Left cardiac atrium (tissue), 4 donors: ENCODE measurements at regions not wholly inside any gene's neighbourhood (a gene's known extent, or its start where the extent isn't known, plus 50 kb on each side); places are given as distances from the start of the nearest gene placed in this dataset.
A peak's percentile ranks its signal among the peaks of the same experiment; 100 is the strongest.
"Not testable (repeated sequence)": the region's sequence is repeated elsewhere in the genome, so short reads cannot be mapped to it uniquely, and the experiment has no call there.

ENCODE experiments used
- ATAC-seq, 2 donors: fragments of 200-7000 bp; cut with Tn5 transposase; one replicate each; pipeline ENCODE4 v1.9.1; 2020; ENCODE audit warnings: mild to moderate bottlenecking in 2 of 2, moderate library complexity in 2 of 2
- DNase-seq: peaks from one replicate; pipeline ENCODE4 v3.0.0-alpha.2; 2020
- intact Hi-C, 2 donors: fragments of 100-400 bp; cut with DNase I; formaldehyde crosslinking; loops; one replicate each; pipeline versions ENCODE4 v1.14.1 to v1.15.1; 2022 to 2023
- donor health status: DM: no; HTN: yes; CAD: no.
- donor health status: DM: no; HTN: yes; CAD: no; lungs with severe emphysema.
- donor health status: DM: yes; HTN: yes; CAD: no.
- donor health status: Dilated cardiomyopathy.

- intact Hi-C loops: no loop called here
- DNase-seq (no peak), ATAC-seq (no peak)
Observed at GRCh38 chr17:72446525-72447250, 325.9 kb downstream of the SOX9 start.

DNA sequence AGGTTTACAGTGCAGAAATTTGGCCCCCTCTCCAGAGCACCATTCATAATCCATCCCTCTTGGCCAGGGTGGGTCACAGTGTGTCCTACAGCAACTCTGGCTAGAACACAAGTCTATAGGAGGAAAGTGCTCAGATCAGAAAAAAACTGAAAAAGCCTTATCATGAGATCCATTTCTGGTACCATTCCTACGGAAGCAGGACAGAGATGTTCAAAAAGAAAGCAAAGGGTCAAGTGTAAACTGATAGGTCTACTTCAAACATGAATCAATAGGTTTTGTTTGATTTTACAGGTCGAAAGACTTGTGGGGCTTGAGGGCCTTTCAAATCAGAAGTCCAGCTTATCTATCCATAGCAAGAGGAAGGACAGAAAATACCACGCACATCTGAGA, 326.4 kb downstream of the SOX9 start:
- DNase-seq (no peak), ATAC-seq (no peak)
- intact Hi-C loops: no loop called here

DNA sequence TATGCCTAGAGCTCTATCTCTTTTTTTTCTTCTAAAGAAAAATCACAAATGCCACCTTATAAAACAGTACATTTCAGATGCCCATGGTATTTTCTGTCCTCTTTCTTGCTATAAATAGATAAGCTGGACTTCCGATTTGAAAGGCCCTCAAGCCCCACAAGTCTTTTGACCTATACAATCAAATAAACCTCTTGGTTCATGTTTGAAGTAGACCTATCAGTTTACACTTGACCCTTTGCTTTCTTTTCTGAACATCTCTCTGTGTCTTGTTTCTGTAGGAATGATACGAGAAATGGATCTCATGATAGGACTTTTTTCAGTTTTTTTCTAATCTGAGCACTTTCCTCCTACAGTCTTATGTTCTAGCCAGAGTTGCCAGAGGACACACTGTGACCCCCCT, 327.2 kb downstream of the SOX9 start:
- intact Hi-C loops: no loop called here
- no peak for ATAC-seq
- DNase-seq: no peak

GRCh38 chr17:72452286-72453173, 331.7 kb downstream of the SOX9 start:
- ATAC-seq: no peak
- intact Hi-C loops: no loop called here
- DNase-seq: no peak

- intact Hi-C loops: no loop called here
- ATAC-seq (no peak), DNase-seq (no peak)
Observed at GRCh38 chr17:72454342-72454741, 333.5 kb downstream of the SOX9 start.

GRCh38 chr17:72455562-72455961, 334.7 kb downstream of the SOX9 start:
- DNase-seq (no peak), ATAC-seq (no peak)
- intact Hi-C loops: no loop called here

GRCh38 chr17:72456075-72456474, 335.3 kb downstream of the SOX9 start:
- intact Hi-C loops: no loop called here
- no peak for ATAC-seq
- no peak for DNase-seq

DNA sequence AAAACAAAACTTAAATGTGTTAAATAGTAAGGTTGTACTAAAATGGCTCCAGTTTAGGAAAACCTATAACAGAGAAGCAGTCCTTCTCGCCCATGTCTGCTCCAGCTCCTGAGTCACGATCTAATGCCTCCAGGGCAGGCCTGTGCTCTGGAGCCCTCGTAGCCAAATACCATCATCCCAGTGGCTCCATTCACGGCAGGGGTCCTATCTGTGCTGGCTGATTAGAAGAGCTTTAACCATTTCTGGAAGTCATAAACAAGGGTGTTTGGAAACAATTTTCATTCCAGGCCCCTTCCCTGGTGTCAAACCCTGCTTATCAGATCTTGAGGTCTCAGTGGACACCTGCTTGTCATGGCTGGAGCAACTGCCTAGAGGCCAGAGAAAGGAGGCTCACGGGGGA, 336.9 kb downstream of the SOX9 start:
- DNase-seq (no peak), ATAC-seq (no peak)
- intact Hi-C loops: no loop called here

DNA sequence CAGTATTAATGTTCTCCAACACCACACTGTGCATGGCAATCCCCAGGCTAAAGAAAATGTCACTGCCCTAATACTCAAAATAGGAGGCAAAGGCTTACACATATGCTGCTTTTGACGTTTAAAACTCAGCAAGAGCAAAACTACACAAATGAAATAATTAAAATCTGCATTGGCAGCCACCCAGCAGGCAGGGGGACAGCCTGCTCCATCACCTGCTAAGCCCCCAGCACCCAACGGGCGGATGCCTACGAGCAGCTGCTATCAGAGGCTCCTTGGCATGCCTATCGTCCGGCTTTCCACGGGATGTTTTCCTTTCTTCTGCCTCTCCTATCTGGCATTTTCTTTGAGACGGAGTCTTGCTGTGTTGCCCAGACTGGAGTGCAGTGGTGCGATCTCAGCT, 337.5 kb downstream of the SOX9 start:
- no peak for DNase-seq
- ATAC-seq: no peak
- intact Hi-C loops: no loop called here

DNA sequence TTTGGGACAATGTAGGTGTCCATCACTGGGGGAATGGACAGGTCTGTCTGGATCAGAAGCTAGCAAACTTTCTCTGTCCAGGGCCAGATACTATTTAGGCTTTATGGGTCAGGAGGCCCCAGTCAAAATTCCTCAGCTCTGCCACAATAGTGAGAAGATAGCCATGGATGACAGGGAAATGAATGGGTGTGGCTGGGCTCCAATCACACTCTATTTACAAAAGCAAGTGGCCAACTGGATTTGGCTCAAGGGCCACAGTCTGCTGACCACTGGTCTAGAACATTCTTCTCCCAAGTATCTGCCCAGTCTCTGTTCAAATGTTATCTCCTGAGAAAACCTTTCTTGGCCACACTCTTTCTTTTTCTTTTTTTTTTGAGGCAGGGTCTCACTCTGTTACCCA, 339.9 kb downstream of the SOX9 start:
- intact Hi-C loops: no loop called here
- ATAC-seq: no peak

GRCh38 chr17:72461757-72462156, 340.9 kb downstream of the SOX9 start:
- ATAC-seq: no peak
- intact Hi-C loops: no loop called here
- no peak for DNase-seq

More for the DNA sequence above, 339.9 kb downstream of the SOX9 start:
- no peak for DNase-seq

DNA sequence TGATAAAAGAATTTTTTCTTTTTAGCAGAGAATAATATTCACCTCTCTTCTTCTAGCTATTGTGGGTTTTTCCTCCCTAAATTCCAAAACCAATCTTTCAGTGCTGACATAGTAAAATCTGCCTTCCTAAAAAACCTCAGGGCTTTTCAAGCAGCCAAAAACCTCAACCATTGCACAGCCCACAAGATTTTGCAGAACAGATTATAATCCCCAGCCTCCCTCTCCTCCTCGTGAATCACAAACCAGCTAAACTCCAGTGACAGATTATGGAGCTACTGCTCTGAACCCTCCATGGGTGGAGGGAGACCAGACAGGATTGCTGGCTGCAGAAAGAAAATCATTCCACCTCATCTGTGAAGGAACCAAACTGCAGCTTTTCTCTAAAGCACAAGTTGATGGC, 341.6 kb downstream of the SOX9 start:
- DNase-seq (no peak), ATAC-seq (no peak)
- intact Hi-C loops: no loop called here

GRCh38 chr17:72462814-72463213, 342.0 kb downstream of the SOX9 start:
- DNase-seq (no peak), ATAC-seq (no peak)
- intact Hi-C loops: no loop called here

DNA sequence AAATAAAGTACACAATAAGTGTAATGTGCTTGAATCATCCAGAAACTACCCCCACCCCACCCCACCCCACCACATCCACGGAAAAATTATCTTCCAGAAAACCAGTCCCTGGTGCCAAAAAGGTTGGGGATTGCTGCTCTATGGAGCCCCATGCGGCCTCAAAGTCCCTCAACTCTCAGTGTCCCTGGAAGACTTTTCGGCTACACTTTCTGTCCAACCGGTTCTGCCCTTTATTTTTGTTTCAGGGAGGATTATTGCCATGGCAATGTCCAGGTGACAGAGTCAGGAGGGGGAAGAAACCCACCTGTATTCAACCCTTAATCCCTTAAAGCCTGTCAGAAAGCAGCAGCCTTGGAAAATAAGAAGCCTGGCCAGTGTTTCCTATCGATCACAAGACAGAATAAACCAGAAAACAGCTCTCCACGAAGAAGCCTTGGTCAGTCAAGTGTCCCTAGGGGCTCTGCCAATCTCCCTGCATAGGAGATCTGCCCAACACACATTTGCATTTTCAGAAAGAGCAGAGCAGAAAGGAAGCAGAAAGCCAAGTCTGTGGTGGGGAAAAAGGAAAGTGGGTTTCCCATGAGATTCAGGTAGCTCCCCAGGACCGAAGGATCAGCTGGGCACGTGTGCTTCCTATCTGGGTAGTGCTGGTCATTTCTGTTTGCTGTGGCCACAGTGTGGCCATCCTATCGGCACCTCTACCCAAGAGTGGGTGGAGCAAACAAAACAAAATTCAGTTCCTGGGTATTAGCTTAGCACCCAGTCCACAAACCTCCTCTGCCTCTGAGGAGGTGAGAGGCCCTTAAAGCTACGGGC, 342.7 kb downstream of the SOX9 start:
- no peak for DNase-seq
- intact Hi-C loops: no loop called here
- no peak for ATAC-seq

DNA sequence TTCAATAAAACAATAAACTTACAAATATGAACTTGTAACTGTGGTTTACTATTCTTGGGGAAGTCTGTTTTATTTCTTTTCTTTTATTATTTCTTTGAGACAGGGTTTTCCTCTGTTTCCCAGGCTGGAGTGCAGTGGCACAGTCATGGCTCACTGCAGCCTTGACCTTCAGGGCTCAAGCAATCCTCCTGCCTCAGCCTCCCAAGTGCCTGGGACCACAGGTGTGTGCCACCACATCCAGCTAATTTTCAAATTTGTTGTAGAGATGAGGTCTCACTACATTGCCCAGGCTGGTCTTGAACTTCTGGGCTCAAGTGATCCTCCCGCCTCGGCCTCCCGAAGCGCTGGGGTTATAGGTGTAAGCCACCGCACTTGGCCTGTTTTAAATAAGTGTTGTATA, 343.4 kb downstream of the SOX9 start:
- intact Hi-C loops, ATAC-seq, DNase-seq: not testable (repeated sequence)

GRCh38 chr17:72465191-72466024, 344.6 kb downstream of the SOX9 start:
- intact Hi-C loops: no loop called here
- DNase-seq (no peak), ATAC-seq (peak in 1 of 2 donors; percentile 45)

DNA sequence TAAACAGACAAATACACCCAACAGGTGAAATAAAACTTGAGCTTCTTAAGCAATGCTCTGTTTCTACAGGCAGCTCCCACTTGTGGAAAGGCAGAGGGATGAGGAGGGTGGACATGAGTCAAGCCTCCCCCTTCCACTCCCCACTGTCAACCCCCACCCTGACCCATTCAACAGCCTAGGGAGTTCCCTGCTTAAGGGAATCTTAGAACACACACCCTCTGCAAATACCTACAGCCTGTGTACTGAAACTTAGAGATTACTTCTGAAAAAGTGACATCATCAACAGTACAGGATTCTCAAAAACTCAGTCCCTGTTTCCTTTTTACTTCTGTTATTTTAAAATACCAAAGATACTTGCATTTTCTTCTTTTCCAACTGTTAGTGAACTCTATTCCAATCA, 345.4 kb downstream of the SOX9 start:
- ATAC-seq: peak in 1 of 2 donors; percentile 88
- no peak for DNase-seq

GRCh38 chr17:72466606-72467005, 345.8 kb downstream of the SOX9 start:
- intact Hi-C loops: no loop called here
- DNase-seq (no peak), ATAC-seq (no peak)

More for the DNA sequence above, 345.4 kb downstream of the SOX9 start:
- intact Hi-C loops: no loop called here
